Thymus (tissue), 11 donors: ENCODE measurements at regions not wholly inside any gene's neighbourhood (a gene's known extent, or its start where the extent isn't known, plus 50 kb on each side); places are given as distances from the start of the nearest gene placed in this dataset.

Experiments used
- DNase-seq, 9 donors: peaks; one replicate each; pipeline ENCODE4 v3.0.0-alpha.2; 2013; ENCODE audit warnings: low spot score in 9 of 9, low read depth in 6 of 9, missing footprints in 1 of 9
- H3K27ac ChIP-seq, 2 donors: one replicate each; pipeline ENCODE4 v1.5.1; 2013; ENCODE audit warnings: control low read depth in 1 of 2, low read depth in 1 of 2, low read length in 1 of 2, mild to moderate bottlenecking in 1 of 2, moderate library complexity in 1 of 2
- H3K27me3 ChIP-seq, 2 donors: one replicate each; pipeline ENCODE4 v1.5.1; 2013; ENCODE audit warnings: low read length in 1 of 2; ENCODE audit not compliant: control insufficient read depth in 2 of 2, insufficient read depth in 1 of 2
- H3K36me3 ChIP-seq, 2 donors: one replicate each; pipeline ENCODE4 v1.5.1; 2013; ENCODE audit warnings: low read length in 1 of 2, mild to moderate bottlenecking in 1 of 2, moderate library complexity in 1 of 2; ENCODE audit not compliant: control insufficient read depth in 2 of 2, insufficient read depth in 2 of 2
- H3K4me1 ChIP-seq, 2 donors: one replicate each; pipeline ENCODE4 v1.5.1; 2013; ENCODE audit warnings: low read length in 2 of 2; ENCODE audit not compliant: control insufficient read depth in 2 of 2, insufficient read depth in 2 of 2
- H3K4me3 ChIP-seq, 2 donors: one replicate each; pipeline ENCODE4 v1.5.1; 2013; ENCODE audit warnings: low read length in 2 of 2, control low read depth in 1 of 2, mild to moderate bottlenecking in 1 of 2
- H3K9me3 ChIP-seq, 2 donors: one replicate each; pipeline ENCODE4 v1.5.1; 2013; ENCODE audit warnings: low read length in 1 of 2, mild to moderate bottlenecking in 1 of 2; ENCODE audit not compliant: control insufficient read depth in 2 of 2, insufficient read depth in 1 of 2
- WGBS: extraction: QIAGEN DNeasy Blood & Tissue Kit; methylation state at CpG from one replicate; pipeline ENCODE4 v1.1.7; 2013; 5-methylcytosine and 5-hydroxymethylcytosine counted together
- donor health status: healthy.

DNA sequence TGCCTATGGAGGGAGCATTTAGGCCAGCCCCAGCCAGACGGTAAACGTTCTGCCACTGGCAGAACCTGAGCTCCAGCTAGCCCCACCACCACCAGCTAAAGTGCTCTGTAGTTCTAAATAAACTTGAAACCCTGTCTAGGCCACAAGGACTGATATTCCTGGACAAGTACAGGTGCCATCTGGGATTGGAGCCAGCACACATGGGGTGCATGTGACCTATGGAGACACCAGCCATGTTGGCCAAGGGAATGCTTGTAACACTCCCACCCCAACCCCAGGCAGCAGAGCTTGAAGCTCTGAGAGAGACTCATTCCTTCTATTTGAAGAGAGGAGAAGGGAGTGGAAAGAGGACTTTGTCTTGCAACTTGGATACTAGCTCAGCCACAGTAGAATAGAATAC, 284.5 kb upstream of the DCBLD2 start:
- no peak for DNase-seq
- no peaks in the 10 kb centered on the region for H3K36me3 ChIP-seq
- 98% methylated on average over 2 of the region's 2 CpGs for WGBS
- no peak overlapping the region for H3K27ac ChIP-seq
- no peaks in the 10 kb centered on the region for H3K27me3 ChIP-seq
- H3K4me1 ChIP-seq, result no peaks in the 10 kb centered on the region
- no peaks in the 10 kb centered on the region for H3K9me3 ChIP-seq
- H3K4me3 ChIP-seq, result no peak overlapping the region

DNA sequence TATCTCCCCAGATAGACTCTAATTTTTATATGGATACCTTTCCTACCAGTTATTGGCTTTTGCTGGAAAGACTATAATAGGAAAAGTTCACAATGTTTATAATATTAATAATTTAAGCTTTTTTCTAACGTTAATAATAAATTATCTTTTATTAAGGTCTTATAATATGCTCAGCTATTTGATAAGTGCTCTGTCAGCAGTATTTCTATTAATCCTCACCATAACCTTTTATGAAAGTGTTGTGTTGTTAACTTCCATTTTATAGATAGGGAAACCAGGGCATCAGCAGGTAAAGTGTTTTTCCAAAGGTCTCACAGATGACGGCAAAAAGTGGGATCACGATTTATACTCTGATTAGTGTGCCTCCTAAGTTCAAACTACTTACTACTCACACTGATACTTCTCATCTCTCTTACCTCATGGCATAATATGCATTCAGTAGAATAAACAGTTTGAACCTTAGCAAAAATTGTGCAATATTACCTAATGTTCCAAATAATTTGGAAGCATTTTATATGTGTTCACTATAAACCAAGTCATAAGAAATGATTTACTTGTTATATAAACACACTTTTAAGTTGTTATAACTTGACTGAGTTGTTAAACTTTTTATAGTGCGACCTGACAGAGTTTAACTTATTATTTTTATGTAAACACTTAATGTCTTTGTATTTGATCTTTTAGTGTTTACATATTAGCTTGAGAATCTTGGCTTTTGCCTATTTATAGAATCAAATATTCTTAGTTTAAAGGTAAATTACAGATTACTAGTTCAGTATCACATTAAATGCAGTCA, 274.9 kb upstream of the DCBLD2 start:
- no peak overlapping the region for H3K27ac ChIP-seq
- WGBS, result 92% methylated on average over 4 of the region's 4 CpGs
- DNase-seq, result no peak

DNA sequence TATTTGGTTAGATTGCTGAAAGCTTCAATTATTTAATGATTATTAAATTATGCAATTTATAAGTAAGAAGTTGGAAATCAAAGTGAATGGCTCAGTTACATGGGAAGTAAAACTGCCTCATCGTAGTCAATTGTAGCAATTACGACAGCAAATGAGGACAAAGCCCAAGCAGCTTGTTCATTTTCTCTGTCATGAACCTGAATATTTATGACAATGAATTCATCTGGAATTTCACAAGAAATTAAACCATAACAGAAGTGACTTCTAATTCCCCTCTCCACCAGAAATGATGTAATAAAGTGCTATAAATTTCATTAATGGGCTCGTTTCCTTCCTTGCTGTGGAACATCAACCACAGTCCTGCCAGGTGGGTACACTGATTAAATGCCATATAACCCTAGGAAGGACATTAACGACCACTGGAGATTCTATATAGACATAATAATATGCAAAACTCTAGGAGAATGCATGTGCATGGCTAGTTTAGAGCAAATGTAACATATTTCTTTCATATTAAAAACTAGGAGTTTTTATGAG, 273.8 kb upstream of the DCBLD2 start:
- 12% methylated on average over 4 of the region's 4 CpGs for WGBS
- Histone ChIP-seq H3K27ac (no peak overlapping the region), H3K27me3 (no peaks in the 10 kb centered on the region), H3K4me3 (no peak overlapping the region), H3K9me3 (no peaks in the 10 kb centered on the region), H3K36me3 (no peaks in the 10 kb centered on the region), H3K4me1 (peaks cover 0 to 7% of the 10 kb centered on the region in 2 donors)
- DNase-seq, result no peak

More for the DNA sequence above, 274.9 kb upstream of the DCBLD2 start:
- H3K4me3 ChIP-seq, result no peak overlapping the region
- H3K9me3 ChIP-seq, result no peaks in the 10 kb centered on the region
- peaks cover 0 to 7% of the 10 kb centered on the region in 2 donors for H3K4me1 ChIP-seq
- no peaks in the 10 kb centered on the region for H3K27me3 ChIP-seq
- H3K36me3 ChIP-seq, result no peaks in the 10 kb centered on the region

DNA sequence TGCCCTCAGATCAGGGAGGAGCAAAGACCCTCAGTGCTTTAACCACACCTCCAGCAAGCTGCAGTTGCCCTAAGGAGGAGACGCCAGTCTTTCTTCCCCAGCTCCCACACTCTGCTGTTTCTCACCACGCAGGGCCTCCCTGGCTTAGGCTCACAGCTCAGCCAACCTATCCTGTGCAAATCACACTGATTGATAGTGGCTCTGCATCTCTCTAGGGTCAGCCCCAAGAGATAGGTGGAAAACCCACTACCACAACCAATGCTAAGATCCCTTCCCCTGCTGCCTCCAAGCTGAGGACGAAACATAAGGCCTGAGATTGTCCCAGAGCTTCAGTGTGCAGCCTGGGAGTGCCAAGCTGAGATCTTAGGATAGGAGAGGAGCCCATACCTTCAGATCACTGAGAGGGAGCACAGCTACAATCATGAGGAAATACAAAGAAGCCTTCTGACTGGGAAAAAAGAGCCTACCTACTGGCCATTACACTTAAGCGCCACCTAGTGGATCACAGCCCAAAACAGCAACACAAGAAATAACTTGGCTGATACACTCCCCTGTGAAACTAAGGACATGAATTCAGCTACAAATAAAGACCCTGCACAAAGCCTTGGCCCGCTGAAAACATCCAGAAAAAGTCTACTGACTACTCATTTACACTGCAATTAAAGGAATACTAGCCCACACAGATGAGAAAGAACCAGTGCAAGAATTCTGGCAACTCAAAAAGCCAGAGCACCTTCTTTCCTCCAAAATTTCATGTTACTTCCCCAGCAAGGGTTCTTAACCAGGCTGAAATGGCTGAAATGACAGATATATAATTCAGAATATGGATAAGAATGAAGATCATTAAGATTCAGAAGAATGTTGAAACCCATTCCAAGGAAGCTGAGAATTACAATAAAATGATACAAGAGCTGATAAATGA, 271.5 kb upstream of the DCBLD2 start:
- peak in 8 of 9 donors; percentile 24 to 65 (median 38) for DNase-seq
- no peaks in the 10 kb centered on the region for H3K9me3 ChIP-seq
- H3K4me1 ChIP-seq, result peaks cover 0 to 7% of the 10 kb centered on the region in 2 donors
- H3K27ac ChIP-seq, result no peak overlapping the region
- H3K36me3 ChIP-seq, result no peaks in the 10 kb centered on the region
- WGBS, result 60% methylated on average over 5 of the region's 5 CpGs
- no peaks in the 10 kb centered on the region for H3K27me3 ChIP-seq
- no peak overlapping the region for H3K4me3 ChIP-seq

DNA sequence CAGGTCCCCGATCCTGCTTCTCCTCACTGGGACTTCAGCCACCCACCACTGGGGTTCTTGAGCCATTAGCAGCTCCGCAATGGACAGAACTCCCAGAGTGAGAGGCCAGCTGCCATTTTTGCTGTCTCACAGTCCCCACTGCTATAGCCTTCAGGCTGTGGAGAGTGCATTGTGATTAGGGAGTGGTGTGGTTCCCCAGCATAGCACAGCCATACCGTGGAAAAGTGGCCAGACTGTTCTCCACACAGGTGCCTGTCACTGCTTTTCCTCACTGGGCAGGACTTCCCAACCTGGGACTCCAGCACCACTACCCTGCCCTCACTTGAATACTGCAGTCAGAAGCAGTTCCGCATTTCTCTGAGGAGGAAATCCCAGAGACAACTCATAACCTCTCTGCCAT, 270.3 kb upstream of the DCBLD2 start:
- H3K9me3 ChIP-seq, result no peaks in the 10 kb centered on the region
- no peaks in the 10 kb centered on the region for H3K27me3 ChIP-seq
- 84% methylated on average over 4 of the region's 4 CpGs for WGBS
- H3K4me3 ChIP-seq, result no peak overlapping the region
- no peak for DNase-seq
- no peak overlapping the region for H3K27ac ChIP-seq
- no peaks in the 10 kb centered on the region for H3K36me3 ChIP-seq
- peaks cover 0 to 7% of the 10 kb centered on the region in 2 donors for H3K4me1 ChIP-seq

DNA sequence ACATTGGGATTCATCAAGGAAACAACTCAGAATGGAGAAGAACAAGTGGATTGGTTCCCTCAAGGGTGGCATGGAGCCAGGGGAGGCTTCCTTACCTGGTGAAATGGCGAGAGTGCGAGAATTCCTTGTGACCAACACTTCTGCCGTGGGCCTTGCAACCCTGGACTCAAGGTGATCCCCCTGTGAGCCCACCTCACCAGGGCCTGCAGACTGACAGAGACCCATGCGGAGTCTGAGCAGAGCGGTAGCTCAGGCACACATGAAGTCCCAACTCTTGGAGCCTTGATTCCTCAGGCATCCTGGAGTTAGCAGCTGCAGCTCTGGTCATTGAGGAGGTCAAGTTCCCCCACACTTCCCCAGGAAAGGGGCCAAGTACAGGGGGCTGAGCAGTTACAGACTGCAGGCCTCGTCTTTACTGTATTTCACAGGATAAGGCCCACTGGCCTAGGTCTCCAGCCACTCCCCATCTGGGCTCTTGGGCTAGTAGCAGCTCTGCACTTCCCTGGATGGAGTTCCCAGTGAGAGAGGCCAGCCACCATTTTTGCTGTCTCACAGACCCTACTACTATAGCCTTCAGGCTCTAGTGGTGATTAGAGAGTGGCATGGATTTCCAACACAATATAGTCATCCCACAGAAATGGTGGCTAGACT, 269.5 kb upstream of the DCBLD2 start:
- WGBS, result 96% methylated on average over 6 of the region's 6 CpGs
- Histone ChIP-seq H3K4me3 (no peak overlapping the region), H3K36me3 (no peaks in the 10 kb centered on the region), H3K27me3 (no peaks in the 10 kb centered on the region), H3K4me1 (peaks cover 0 to 7% of the 10 kb centered on the region in 2 donors), H3K27ac (no peak overlapping the region), H3K9me3 (no peaks in the 10 kb centered on the region)
- DNase-seq, result no peak

DNA sequence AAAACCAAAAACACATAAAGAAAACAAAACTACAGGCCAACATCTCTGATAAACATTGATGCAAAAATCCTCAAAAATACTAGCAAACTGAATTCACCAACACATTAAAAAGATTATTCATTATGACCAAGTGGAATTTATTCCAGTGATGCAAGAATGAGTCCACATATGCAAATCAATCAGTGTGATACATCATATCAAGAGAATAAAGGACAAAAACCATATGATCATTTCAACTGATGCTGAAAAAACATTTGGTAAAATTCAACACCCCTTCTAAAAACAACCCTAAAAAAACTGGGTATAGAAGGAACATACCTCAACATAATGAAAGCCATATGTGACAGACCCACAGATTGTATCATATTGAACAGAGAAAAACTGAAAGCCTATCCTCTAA, 265.6 kb upstream of the DCBLD2 start:
- DNase-seq, result no peak
- H3K27ac ChIP-seq, result no peak overlapping the region
- no peaks in the 10 kb centered on the region for H3K4me1 ChIP-seq

DNA sequence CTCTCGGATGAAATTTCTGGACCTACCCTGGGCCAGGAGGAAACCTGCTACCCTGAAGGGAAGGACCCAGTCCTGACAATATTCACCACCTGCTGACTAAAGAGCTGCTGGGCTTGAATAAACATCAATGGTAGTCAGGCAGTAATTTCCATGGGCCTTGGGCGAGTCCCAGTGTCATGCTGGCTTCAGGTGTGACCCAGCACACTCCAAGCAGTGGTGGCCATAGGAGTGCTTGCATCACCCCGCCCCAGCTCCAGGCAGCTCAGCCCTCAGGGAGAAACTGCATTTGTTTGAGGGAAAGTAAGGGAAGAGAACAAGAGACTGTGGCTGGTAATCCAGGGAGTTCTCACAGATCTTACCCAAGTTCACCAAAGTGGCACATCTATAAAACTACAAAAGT, 261.8 kb upstream of the DCBLD2 start:
- WGBS, result 95% methylated on average over 3 of the region's 3 CpGs

More for the DNA sequence above, 265.6 kb upstream of the DCBLD2 start:
- no peak overlapping the region for H3K4me3 ChIP-seq
- H3K27me3 ChIP-seq, result no peaks in the 10 kb centered on the region
- H3K36me3 ChIP-seq, result no peaks in the 10 kb centered on the region
- H3K9me3 ChIP-seq, result no peaks in the 10 kb centered on the region

More for the DNA sequence above, 261.8 kb upstream of the DCBLD2 start:
- H3K27ac ChIP-seq, result no peak overlapping the region
- DNase-seq, result no peak
- H3K4me1 ChIP-seq, result no peaks in the 10 kb centered on the region
- H3K9me3 ChIP-seq, result peaks cover 2 to 7% of the 10 kb centered on the region in 2 donors
- H3K27me3 ChIP-seq, result no peaks in the 10 kb centered on the region
- H3K4me3 ChIP-seq, result no peak overlapping the region
- no peaks in the 10 kb centered on the region for H3K36me3 ChIP-seq
